Islet of Langerhans (tissue), 1 donor: ENCODE measurements at regions not wholly inside any gene's neighbourhood (a gene's known extent, or its start where the extent isn't known, plus 50 kb on each side); places are given as distances from the start of the nearest gene placed in this dataset.
A peak's percentile ranks its signal among the peaks of the same experiment; 100 is the strongest.
"Not testable (repeated sequence)": the region's sequence is repeated elsewhere in the genome, so short reads cannot be mapped to it uniquely, and the experiment has no call there.

Experiments
- FAIRE-seq: peaks from one replicate; lab custom pipeline; 2011; peaks lifted over from hg19 to GRCh38; lab: Jason Lieb, UNC

GRCh38 chr11:91312541-91312940, 912.1 kb upstream of the FAT3 start:
- no peak for FAIRE-seq

GRCh38 chr11:91310085-91310484, 914.5 kb upstream of the FAT3 start:
- FAIRE-seq: no peak

DNA sequence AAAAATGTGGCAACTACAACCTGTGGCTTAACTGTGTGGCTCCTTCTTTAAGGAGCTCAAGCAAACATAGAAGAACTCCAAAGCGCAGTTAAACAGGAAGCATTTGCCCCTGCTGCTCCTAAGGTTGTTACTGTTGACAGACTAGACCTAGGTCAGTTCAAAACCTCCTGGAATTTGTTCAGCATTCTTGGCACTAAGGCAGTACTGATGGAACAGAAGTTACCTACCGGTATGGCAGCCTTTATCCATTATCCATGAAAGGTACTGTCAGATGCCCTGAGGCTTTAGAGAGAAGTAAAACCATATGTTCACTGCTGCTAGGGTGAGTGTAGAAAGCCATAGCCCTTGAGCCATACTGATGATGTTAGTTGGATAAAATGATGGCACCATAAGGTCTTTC, 916.5 kb upstream of the FAT3 start:
- FAIRE-seq: no peak

DNA sequence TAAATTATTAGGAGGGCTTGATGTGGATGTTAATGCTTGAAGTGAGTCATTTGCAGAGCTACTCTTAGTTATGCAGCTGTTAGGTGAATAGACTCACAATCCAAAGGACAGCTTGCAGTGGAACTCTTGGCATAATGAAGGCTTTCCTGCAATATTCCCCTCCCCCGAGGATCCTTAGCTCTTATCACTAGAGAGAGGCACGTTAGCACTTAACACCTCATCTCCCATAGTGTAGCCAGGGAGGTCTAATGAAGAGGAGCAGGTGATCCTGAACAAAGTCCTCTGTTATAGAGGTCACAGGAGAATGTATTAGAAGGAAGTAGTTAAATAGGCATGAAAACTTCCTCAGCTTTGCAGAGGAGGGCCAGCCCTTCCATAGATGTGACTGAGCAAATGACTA, 919.2 kb upstream of the FAT3 start:
- FAIRE-seq: no peak

- no peak for FAIRE-seq
These were observed 920.9 kb upstream of the FAT3 start for GRCh38 chr11:91303749-91304148.

DNA sequence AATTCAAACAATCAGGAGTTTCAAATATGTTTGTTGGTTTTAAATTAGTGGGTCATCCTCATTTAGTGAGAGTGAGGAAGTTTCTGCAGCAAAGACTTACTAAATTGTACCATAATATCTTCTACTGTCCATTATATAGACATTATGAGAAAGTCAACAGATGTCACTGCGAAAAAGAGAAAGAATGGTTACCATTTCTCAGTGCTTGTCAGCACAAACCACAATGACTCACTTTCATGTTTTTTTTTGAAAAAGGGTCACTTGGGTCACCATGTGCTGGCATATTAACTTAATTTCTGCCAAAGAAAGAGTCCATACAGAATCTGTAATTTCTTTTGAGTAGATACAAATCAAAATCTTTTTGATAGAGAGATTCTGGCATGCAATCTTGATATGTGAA, 924.6 kb upstream of the FAT3 start:
- no peak for FAIRE-seq

- no peak for FAIRE-seq
These were observed 928.0 kb upstream of the FAT3 start for GRCh38 chr11:91296629-91297028.

DNA sequence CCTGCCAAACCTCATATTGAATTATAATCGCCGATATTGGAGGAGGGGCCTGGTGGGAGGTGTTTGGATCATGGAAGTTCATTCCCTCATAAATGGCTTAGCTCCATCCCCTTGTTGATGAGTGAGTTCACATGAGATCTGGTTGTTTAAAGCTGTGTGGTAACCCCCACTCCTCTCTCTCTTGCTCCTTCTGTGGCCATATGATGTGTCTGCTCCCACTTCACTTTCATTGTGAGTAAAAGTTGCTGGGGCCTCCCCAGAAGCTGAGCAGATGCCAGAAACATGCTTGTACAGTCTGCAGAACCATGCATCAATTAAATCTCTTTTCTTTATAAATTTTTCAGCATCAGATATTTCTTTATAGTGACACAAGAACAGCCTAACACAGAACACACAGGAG, 929.0 kb upstream of the FAT3 start:
- no peak for FAIRE-seq

DNA sequence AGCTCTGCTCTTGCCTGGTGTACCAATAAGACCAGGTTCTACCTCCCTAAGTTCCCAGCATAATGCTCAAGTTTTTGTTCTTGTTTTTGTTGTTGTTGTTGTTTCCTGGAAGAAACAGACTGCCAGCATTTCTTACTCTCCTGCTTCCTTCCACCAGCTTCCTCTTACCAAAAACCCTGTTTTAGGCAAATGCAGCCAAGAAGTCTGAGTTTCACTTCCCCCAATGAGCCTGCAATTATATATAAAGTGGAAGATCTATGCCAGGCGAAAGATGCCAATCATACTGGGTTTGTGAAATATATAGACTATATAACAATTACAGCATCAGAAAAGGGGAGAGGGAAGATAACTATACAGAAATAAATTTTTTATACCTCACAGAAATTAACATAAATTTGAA, 931.5 kb upstream of the FAT3 start:
- no peak for FAIRE-seq

GRCh38 chr11:91272089-91272488, 952.5 kb upstream of the FAT3 start:
- no peak for FAIRE-seq

DNA sequence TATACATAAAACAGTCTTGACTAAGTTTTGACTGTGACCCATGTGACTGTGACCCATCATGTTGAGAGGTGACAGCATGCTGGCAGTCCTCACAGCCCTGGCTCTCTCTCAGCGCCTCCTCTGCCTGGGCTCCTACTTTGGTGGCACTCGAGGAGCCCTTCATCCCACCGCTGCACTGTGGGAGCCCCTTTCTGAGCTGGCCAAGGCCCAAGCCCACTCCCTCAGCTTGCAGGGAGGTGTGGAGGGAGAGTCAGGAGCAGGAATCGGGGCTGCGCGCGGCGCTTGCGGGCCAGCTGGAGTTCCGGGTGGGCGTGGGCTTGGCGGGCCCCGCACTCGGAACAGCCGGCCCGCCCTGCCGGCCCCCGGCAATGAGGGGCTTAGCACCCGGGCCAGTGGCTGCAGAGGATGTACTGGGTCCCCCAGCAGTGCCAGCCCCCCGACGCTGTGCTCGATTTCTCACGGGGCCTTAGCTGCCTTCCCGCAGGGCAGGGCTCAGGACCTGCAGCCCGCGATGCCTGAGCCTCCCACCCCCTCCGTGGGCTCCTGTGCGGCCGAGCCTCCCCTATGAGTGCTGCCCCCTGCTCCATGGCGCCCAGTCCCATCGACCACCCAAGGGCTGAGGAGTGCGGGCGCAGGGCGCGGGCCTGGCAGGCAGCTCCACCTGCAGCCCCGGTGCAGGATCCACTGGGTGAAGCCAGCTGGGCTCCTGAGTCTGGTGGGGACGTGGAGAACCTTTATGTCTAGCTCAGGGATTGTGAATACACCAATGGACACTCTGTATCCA, 955.9 kb upstream of the FAT3 start:
- FAIRE-seq: not testable (repeated sequence)

DNA sequence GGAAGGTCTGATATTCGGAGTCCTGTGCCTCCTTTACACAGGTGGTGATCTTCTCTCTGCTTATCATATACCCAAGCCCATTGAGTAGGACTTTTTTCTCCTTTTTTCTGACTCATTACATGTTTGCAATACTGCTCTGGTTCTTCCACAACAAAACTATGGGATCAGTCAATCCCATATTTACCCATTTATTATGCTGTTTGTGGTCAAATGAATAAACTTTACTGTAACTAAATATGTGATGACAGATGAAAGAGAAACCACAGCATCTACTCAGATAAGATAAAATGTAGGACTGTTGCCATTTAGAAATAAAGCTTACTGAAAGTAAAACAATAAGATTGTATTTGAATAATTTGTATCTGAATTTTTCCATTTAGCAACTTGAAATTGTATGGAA, 958.7 kb upstream of the FAT3 start:
- FAIRE-seq: no peak

DNA sequence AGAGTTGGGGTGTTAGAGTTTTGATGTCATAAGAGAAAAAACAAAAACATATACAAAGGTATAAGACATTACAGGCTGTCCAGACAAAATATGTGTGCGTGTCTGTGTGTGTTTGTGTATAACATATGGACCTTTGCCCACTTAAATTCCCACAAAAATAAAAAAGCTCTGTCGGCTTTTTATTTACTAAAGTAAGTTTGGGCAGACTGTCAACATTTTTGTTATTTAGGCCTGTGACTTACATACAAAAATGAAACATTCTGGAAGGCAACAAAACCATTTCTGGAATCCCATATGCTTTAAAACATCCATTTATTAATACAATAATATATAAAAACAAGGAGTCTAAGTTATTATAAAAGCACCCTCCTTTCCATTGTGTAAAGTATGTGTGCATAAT, 960.1 kb upstream of the FAT3 start:
- no peak for FAIRE-seq

DNA sequence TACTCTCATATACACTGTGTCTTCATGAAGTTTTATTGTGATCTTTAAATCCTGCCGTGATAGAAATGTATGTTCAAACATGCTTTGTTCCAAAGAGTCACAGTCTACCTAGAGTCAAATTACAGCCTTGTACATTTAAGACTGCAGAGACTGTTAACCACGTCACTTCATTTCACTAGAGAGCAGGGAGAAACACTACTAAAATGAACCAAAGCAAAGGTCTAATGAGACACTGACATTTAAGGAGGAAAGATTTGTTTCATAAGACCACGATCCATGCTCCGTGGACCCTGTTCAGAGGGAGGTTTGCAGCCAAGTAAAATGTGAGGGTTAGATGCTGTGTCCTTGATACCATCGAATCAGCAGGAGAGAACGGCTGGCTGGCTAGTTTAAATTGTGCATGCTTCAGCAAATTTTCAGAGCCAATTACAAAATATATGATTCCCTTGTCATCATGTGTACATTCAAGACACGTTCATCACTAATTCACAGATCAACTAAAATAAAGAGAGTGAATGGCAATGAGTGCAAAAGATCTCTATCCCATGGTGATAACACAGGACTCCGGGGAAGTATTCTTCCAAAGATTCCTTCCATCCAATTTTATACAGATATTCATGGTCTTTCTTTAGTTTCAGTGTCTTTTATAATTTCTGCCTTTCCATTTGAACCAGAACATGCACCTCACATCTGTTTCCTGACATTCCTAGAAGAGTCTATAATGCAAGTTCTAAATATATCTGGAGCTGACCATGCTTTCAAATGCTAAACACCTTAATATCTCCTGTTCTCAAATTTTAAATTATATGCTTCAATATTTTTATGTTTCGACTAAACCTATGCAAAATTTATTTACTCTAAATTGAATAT, 960.9 kb upstream of the FAT3 start:
- FAIRE-seq: no peak

- no peak for FAIRE-seq
These were observed 963.1 kb upstream of the FAT3 start for GRCh38 chr11:91261513-91261912.

- no peak for FAIRE-seq
These were observed 965.7 kb upstream of the FAT3 start for GRCh38 chr11:91258876-91259275.

DNA sequence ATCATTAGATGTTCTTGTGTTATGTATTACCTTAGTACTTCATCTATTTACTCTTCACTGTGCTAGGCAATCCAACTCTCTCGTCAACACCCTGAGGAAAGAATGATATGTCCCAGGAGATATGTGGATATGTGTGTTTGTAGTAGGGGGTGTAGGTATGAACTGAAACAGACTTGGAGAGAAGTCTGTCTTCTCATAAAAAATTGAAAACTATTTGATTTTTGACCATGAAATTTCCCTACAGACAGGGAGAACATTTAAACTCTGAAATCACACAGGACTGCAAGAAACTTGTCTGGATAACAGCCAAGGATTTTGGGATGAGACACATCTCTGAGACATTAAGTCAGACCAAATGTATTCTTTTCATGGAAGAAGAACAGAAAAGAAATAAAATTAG, 967.0 kb upstream of the FAT3 start:
- FAIRE-seq: no peak

- peak; percentile 94 for FAIRE-seq
These were observed 976.3 kb upstream of the FAT3 start for GRCh38 chr11:91248199-91248807.

DNA sequence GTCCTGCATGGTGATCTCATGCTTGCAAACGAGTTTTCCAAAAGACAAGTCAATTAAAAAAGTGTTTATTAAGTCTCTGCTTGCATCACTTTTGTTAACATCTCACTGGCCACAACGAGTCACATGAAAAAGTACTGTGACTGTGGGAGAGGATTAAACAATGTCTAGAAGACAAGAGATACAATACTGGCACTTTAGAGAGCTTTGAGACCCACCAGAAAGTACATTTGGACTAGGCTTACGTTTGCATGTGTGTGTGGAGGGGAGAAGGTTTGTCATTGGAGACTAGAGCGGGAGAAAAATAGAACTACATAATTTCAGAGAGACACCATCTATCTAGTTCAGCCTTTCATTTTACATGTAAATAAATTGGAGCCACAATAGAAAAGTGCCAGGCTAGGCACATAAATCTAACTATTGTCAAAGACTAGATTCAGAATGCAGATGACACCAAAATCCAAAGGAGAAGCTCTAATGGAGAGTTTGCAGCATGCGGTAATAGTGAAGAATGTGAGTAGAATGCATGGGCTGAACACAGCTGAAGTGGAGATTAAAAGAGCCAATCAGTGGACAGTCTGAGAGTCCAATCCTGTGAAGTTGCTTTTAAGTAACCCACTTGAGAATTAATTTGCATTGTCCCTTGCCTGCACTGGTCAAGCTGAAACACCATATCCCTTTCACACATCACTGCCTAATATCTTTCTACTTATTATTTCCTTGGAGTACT, 977.4 kb upstream of the FAT3 start:
- FAIRE-seq: no peak

DNA sequence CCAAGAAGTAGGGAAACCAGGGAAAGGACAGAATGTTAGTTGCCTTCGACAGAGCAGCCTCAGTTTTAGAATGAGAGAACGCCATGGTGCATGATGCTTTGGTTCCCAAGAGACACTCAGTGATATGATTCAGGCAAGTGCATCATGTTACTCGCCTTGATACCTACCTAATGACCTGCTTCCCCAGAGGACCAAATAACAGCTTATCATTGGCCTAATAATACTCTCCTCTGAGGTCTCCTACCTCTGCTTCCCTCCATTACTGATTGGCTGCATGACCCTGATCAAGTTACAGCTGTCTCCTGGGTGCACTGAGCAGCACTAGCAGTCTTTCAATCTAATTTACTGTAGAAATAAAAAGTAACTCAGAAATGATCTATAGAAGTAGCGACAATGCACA, 979.7 kb upstream of the FAT3 start:
- FAIRE-seq: no peak

- no peak for FAIRE-seq
These were observed 981.0 kb upstream of the FAT3 start for GRCh38 chr11:91243630-91244029.

DNA sequence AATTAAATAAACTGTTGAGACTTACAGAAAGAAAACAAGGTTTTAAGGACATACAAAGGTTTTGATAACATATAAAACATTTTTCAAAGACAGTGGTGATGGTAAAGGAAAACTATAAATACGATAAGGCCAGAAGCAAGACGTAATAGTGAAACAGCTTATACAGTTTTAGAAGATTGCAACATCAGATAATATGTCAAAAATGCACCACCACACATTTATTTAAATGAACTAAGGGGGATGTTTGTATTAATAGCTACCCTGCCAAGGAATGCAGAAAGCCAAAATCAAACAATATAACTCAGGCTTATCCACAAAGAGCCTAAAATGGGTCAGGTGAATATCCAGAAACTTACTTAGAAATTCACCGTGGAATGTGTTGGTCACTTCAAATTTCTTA, 981.6 kb upstream of the FAT3 start:
- no peak for FAIRE-seq

- no peak for FAIRE-seq
These were observed 983.4 kb upstream of the FAT3 start for GRCh38 chr11:91241226-91241625.
